ENCODE measurements at regions not wholly inside any gene's neighbourhood (a gene's known extent, or its start where the extent isn't known, plus 50 kb on each side); places are given as distances from the start of the nearest gene placed in this dataset.

DNA sequence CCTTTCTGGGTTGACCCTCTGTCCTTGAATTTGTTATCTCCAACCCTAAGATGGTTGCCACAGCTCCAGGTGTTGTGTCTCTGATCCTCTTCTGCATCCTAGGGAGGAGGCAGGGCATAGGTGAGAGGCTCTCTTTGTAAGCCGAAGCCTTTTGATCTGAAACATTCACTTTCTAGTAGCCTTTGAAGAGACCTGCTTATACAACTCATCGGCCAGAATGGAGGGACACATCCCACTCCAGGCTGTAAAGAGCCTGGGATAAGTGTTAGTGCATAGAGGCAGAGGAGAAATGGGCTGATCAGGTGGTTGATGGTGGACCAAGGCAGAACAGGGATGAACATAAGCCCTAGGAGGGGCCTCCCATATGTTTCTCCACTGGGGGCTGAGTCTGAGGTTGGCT, 137.1 kb upstream of the KCNG1 start:
- Histone ChIP-seq H2AFZ (ENCODE audit: insufficient read depth, low read depth, low read length, poor library complexity, severe bottlenecking) (no peak overlapping the region), H3K4me2 (replicated peaks; ENCODE audit: low read depth, low read length, poor library complexity, severe bottlenecking) (no peak overlapping the region), H3K36me3 (replicated peaks in 1 of 2; ENCODE audit: control extremely low read depth in 1 of 2, control insufficient read depth in 1 of 2, extremely low read depth in 1 of 2, insufficient read depth in 2 of 2, low read length in 1 of 2) (no peaks in the 10 kb centered on the region), H3K79me2 (ENCODE audit: control insufficient read depth, insufficient read depth, low read length) (no peaks in the 10 kb centered on the region), H3K9me3 (ENCODE audit: control extremely low read depth in 1 of 3, control insufficient read depth in 2 of 3, insufficient read depth in 1 of 3, low read length in 2 of 3) (peaks cover 0 to 3% (median 0%) of the 10 kb centered on the region in 3 donors), H3K4me3 (ENCODE audit: control extremely low read depth in 1 of 5, extremely low read depth in 1 of 5, insufficient read depth in 1 of 5, low read depth in 2 of 5, low read length in 4 of 5) (no peak overlapping the region), H3K27ac (ENCODE audit: low read length in 2 of 2) (no peak overlapping the region), H3K27me3 (replicated peaks in 1 of 4; ENCODE audit: control extremely low read depth in 1 of 4, control insufficient read depth in 3 of 4, insufficient read depth in 4 of 4, low read length in 3 of 4) (peaks cover 0 to 12% (median 3%) of the 10 kb centered on the region in 4 experiments), H3K9ac (ENCODE audit: low read length) (no peak overlapping the region), H4K20me1 (ENCODE audit: control insufficient read depth, insufficient read depth, low read length, poor library complexity, severe bottlenecking) (no peaks in the 10 kb centered on the region), H3K4me1 (ENCODE audit: control insufficient read depth in 2 of 2, insufficient read depth in 2 of 2, low read length in 2 of 2) (peaks cover 6 to 12% of the 10 kb centered on the region in 2 donors)
- no peak for TF ChIP-seq EZH2 (IDR thresholded peaks at IDR 0.05; ENCODE audit: borderline replicate concordance, insufficient read depth, low read depth, low read length, poor library complexity, severe bottlenecking)
- TF ChIP-seq CTCF (IDR thresholded peaks at IDR 0.05): no peak
- Mint-ChIP-seq H3K27ac (no peak overlapping the region), H3K4me3 (no peak overlapping the region), H3K27me3 (peaks cover 47% of the 10 kb centered on the region), H3K9me3 (ENCODE audit: insufficient read depth) (no peaks in the 10 kb centered on the region), H3K4me1 (peaks cover 5% of the 10 kb centered on the region)
- ChIA-PET CTCF (no interaction called here), POLR2A (interaction anchor here (0.7 kb wide), 1 partner anchor 18 kb away, joined by 3 read pairs; no protein-coding TSS in a partner anchor)
- ATAC-seq (ENCODE audit: low read depth): no peak
- intact Hi-C loops (cut with micrococcal nuclease): no loop called here
- DNase-seq: no peak
- no CpG with 5 or more reads among the region's 2 CpGs for WGBS (ENCODE audit: insufficient coverage)

DNA sequence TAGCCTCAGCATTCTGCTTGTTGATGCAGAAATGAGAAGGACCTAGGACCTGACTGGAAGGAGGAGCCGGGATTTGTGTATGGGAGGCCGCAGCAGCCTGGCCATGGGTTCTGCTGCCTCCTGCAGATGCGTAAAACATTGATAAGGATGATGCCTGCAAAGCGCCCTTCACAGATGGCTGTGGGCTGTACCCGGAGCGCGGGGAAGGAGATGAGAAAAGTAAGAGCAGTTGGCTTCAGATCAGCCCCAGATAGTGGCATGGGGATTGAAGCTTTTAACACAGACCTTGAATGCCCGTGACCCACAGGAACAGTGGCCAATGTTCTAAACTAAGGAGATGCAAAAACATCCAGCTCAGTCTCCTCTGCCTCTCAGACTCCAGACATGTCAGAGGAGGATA, 136.4 kb upstream of the KCNG1 start:
- Mint-ChIP-seq H3K4me1 (peaks cover 5% of the 10 kb centered on the region), H3K4me3 (no peak overlapping the region), H3K27me3 (peaks cover 47% of the 10 kb centered on the region), H3K27ac (no peak overlapping the region), H3K9me3 (ENCODE audit: insufficient read depth) (no peaks in the 10 kb centered on the region)
- no peak for DNase-seq
- Histone ChIP-seq H3K4me1 (ENCODE audit: control insufficient read depth in 2 of 2, insufficient read depth in 2 of 2, low read length in 2 of 2) (peaks cover 6 to 12% of the 10 kb centered on the region in 2 donors), H3K36me3 (replicated peaks in 1 of 2; ENCODE audit: control extremely low read depth in 1 of 2, control insufficient read depth in 1 of 2, extremely low read depth in 1 of 2, insufficient read depth in 2 of 2, low read length in 1 of 2) (no peaks in the 10 kb centered on the region), H3K9ac (ENCODE audit: low read length) (no peak overlapping the region), H3K9me3 (ENCODE audit: control extremely low read depth in 1 of 3, control insufficient read depth in 2 of 3, insufficient read depth in 1 of 3, low read length in 2 of 3) (peaks cover 0 to 3% (median 0%) of the 10 kb centered on the region in 3 donors), H3K4me3 (ENCODE audit: control extremely low read depth in 1 of 5, extremely low read depth in 1 of 5, insufficient read depth in 1 of 5, low read depth in 2 of 5, low read length in 4 of 5) (no peak overlapping the region), H3K27ac (ENCODE audit: low read length in 2 of 2) (no peak overlapping the region), H3K4me2 (replicated peaks; ENCODE audit: low read depth, low read length, poor library complexity, severe bottlenecking) (no peak overlapping the region), H3K27me3 (replicated peaks in 1 of 4; ENCODE audit: control extremely low read depth in 1 of 4, control insufficient read depth in 3 of 4, insufficient read depth in 4 of 4, low read length in 3 of 4) (peaks cover 0 to 12% (median 3%) of the 10 kb centered on the region in 4 experiments), H4K20me1 (ENCODE audit: control insufficient read depth, insufficient read depth, low read length, poor library complexity, severe bottlenecking) (no peaks in the 10 kb centered on the region), H2AFZ (ENCODE audit: insufficient read depth, low read depth, low read length, poor library complexity, severe bottlenecking) (no peak overlapping the region), H3K79me2 (ENCODE audit: control insufficient read depth, insufficient read depth, low read length) (no peaks in the 10 kb centered on the region)
- TF ChIP-seq CTCF (IDR thresholded peaks at IDR 0.05) (no peak), EZH2 (IDR thresholded peaks at IDR 0.05; ENCODE audit: borderline replicate concordance, insufficient read depth, low read depth, low read length, poor library complexity, severe bottlenecking) (no peak)
- ATAC-seq (ENCODE audit: low read depth): no peak
- WGBS (ENCODE audit: insufficient coverage): 89% methylated on average over 8 of the region's 8 CpGs
- CTCF ChIA-PET: no interaction called here
- intact Hi-C loops (cut with micrococcal nuclease): no loop called here
- POLR2A ChIA-PET: interaction anchor here (0.7 kb wide), 1 partner anchor 17 kb away, joined by 3 read pairs; no protein-coding TSS in a partner anchor
